ENCODE measurements at regions not wholly inside any gene's neighbourhood (a gene's known extent, or its start where the extent isn't known, plus 50 kb on each side); places are given as distances from the start of the nearest gene placed in this dataset.

DNA sequence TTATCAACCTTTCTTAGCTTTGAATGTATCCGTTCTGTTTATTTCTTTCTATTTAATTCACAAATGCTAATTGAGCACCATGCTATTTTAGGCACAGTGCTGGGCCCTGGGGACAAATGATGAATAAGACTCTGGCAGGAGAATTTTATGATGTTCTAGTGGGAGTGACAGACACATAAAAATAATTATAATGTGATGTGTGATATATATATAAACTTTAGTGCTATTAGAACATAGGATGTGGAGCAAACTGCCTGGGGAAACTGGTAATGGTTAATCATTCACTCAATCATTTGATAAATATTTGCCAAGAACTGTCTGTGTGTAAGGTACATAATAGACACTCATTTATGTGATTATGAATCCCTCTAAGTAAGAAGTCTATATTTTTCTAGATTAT, 50.7 kb upstream of the FRY start:
- no peak overlapping the region for H3K4me3 ChIP-seq
- H3K27ac ChIP-seq: no peak overlapping the region
- no peaks in the 10 kb centered on the region for H3K9me3 ChIP-seq
- no peaks in the 10 kb centered on the region for H3K27me3 ChIP-seq
- no peaks in the 10 kb centered on the region for H3K4me1 ChIP-seq
- intact Hi-C loops (cut with DNase I): no loop called here
- H3K9ac ChIP-seq (ENCODE audit: low read depth in 2 of 2, low read length in 2 of 2): no peak overlapping the region
- TF ChIP-seq, protein P1, sequence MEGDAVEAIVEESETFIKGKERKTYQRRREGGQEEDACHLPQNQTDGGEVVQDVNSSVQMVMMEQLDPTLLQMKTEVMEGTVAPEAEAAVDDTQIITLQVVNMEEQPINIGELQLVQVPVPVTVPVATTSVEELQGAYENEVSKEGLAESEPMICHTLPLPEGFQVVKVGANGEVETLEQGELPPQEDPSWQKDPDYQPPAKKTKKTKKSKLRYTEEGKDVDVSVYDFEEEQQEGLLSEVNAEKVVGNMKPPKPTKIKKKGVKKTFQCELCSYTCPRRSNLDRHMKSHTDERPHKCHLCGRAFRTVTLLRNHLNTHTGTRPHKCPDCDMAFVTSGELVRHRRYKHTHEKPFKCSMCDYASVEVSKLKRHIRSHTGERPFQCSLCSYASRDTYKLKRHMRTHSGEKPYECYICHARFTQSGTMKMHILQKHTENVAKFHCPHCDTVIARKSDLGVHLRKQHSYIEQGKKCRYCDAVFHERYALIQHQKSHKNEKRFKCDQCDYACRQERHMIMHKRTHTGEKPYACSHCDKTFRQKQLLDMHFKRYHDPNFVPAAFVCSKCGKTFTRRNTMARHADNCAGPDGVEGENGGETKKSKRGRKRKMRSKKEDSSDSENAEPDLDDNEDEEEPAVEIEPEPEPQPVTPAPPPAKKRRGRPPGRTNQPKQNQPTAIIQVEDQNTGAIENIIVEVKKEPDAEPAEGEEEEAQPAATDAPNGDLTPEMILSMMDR (IDR thresholded peaks at IDR 0.05): no peak
- no peak for DNase-seq
- no peaks in the 10 kb centered on the region for H3K36me3 ChIP-seq
